ENCODE measurements at regions not wholly inside any gene's neighbourhood (a gene's known extent, or its start where the extent isn't known, plus 50 kb on each side); places are given as distances from the start of the nearest gene placed in this dataset.

DNA sequence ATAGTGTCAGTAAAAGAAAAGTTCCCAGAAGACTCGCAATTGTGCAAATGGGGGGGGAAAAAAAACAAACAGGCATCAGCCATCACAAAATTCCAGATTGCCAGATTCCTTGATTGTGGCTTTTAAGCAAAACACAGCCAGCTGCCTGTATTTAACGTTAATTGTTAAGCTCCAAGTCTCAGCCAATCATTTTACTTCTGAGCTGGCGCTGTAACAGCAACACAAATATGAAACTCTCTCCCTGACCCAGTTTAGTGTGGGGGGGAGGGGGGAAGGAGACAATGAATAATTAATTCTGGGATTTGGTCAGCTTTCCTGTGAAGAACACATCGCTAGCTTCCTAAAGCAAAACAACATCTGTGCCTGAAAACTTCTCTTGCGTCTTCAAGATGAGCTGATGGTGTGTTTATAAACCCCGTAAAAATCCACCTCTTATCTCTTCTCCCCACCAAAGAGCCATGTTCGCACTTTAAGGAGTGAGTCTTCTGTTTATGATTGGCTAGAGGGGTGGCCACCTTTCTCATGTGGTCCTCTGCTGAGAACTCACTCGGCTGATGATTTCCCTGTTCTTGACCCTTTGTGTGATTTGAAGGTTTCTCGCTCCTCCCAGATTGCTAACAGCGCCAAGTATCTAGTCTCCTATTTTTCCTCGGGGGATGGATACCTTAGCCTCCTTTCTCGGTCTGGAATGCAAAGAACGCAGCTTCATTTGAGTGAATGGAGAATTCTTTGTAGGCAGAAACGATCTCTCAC is 160.2 kb upstream of the DAPK1 start:
- TF ChIP-seq, protein P1, sequence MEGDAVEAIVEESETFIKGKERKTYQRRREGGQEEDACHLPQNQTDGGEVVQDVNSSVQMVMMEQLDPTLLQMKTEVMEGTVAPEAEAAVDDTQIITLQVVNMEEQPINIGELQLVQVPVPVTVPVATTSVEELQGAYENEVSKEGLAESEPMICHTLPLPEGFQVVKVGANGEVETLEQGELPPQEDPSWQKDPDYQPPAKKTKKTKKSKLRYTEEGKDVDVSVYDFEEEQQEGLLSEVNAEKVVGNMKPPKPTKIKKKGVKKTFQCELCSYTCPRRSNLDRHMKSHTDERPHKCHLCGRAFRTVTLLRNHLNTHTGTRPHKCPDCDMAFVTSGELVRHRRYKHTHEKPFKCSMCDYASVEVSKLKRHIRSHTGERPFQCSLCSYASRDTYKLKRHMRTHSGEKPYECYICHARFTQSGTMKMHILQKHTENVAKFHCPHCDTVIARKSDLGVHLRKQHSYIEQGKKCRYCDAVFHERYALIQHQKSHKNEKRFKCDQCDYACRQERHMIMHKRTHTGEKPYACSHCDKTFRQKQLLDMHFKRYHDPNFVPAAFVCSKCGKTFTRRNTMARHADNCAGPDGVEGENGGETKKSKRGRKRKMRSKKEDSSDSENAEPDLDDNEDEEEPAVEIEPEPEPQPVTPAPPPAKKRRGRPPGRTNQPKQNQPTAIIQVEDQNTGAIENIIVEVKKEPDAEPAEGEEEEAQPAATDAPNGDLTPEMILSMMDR (IDR thresholded peaks at IDR 0.05; ENCODE audit: control insufficient read depth, extremely low read depth, insufficient read depth), result no peak
- no peak overlapping the region; the same call in 1 of the 2 replicates for H3K4me3 ChIP-seq (ENCODE audit: low read depth, low read length)
- no peak for DNase-seq (ENCODE audit: low read depth)

DNA sequence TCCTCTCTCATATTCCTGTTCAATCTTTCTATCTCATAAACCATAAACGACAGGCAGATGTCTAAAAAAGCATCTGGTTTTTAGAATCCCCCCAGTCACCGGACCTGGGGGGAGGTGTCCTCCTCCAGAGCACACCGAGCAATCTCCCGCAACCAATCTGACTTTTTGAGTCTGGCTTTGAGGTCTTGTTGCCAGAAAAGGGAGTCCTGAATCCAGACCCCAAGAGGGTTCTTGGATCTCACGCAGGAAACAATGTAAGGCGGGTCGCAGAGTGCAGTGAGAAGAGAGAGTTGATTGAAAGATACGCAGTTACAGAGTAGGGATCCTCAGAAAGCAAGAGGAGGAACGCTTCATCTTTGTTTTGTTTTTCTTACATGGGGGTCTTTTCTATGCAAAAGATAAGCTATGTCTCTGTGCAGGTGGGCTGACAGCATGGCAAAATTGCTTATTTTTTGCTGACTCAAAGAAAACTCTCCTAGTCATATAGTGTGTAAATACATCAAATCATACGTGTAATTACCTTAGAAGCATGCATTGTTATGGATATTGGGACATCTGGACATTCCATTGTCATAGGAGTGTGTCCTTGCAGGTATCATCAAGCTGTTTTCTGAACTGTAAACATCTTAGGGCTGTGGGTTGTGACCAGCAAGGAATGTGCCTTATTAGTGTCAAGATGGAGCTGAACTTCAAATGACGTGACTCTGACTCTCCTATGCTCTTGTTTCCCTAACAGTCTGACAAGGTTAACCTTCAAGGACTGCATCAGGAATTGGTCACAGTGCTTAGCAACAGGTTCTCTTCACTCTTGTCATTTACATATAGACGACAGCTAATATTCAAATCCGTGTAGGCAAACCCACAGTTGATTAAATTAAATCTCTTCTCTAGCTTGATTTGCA is 159.3 kb upstream of the DAPK1 start:
- no peak overlapping the region for H3K4me3 ChIP-seq (ENCODE audit: low read depth, low read length)
- DNase-seq (ENCODE audit: low read depth), result no peak
- TF ChIP-seq, protein P1 (IDR thresholded peaks at IDR 0.05; ENCODE audit: control insufficient read depth, extremely low read depth, insufficient read depth), result no peak

DNA sequence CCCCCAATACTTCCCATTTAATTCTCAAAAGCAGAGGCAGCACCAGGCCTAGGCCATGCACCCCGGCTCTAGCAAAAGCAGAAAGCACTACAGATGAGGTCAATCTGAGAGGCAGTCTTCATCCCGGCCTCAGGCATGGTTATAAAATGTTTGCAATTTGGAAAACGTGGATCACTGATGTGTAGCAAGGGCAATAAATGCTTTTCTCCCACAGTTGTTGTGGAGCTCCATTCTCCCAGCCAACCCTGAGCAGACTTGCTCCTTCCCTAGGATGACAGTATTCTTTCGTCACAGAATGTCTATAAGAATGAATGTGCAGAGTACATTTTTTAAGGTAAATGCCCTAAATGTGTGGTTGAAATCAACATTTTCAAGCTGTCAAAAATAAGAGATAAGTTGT is 157.3 kb upstream of the DAPK1 start:
- TF ChIP-seq, protein P1 (IDR thresholded peaks at IDR 0.05; ENCODE audit: control insufficient read depth, extremely low read depth, insufficient read depth), result no peak
- DNase-seq (ENCODE audit: low read depth), result no peak

DNA sequence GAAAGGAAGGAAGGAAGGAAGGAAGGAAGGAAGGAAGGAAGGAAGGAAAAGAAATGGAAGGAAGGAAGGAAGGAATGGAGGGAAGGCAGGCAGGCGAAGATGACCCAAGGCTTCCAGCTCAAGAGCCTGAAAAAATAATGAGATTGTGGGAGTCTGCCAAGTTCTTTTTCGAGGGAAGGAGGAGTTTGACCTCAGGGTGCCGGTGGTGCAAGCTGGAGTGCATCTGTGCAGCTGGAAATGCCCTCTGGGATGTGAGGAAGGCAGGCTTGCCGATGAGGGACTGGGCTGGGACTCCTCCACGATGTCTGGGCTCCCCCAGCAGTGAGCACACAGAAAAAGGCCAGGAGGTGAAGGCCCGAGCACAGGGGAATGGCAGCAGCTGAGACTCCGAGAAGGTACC is 154.9 kb upstream of the DAPK1 start:
- no peak overlapping the region for H3K4me3 ChIP-seq (ENCODE audit: low read depth, low read length)
- TF ChIP-seq, protein P1 (IDR thresholded peaks at IDR 0.05; ENCODE audit: control insufficient read depth, extremely low read depth, insufficient read depth), result no peak
- DNase-seq (ENCODE audit: low read depth), result no peak

More for the DNA sequence above, 157.3 kb upstream of the DAPK1 start:
- H3K4me3 ChIP-seq (ENCODE audit: low read depth, low read length), result no peak overlapping the region

DNA sequence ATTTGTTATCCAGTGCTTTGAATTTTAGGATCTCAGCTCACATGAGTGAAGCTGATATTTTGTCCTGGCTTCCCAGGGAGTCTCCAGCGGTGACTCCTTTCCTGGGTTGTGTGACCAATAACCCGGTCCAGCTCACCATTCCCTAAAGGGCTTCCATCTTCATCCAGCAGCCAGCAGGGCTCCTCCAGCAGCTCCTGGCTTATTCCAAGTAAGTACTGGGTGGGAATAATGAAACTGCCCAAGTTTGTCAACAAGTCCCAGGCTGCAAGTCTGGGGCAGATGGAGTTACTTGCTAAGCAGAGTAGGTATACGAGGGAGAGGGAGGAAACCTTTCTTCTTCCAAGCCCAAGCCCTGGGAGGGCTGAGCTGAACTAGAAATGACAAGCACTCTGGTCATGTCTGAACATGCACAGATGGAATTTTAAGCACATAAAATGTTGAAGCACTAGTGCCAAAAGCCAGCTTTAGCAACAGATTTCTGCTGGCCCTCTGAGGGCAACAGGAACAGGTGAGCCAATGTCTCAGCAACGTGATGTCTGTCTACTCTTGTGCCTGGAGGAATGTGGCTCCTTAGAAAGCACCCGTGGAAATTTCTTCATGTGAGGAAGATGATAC is 153.7 kb upstream of the DAPK1 start:
- TF ChIP-seq, protein P1 (IDR thresholded peaks at IDR 0.05; ENCODE audit: control insufficient read depth, extremely low read depth, insufficient read depth), result no peak
- H3K4me3 ChIP-seq (ENCODE audit: low read depth, low read length), result no peak overlapping the region
- no peak for DNase-seq (ENCODE audit: low read depth)

DNA sequence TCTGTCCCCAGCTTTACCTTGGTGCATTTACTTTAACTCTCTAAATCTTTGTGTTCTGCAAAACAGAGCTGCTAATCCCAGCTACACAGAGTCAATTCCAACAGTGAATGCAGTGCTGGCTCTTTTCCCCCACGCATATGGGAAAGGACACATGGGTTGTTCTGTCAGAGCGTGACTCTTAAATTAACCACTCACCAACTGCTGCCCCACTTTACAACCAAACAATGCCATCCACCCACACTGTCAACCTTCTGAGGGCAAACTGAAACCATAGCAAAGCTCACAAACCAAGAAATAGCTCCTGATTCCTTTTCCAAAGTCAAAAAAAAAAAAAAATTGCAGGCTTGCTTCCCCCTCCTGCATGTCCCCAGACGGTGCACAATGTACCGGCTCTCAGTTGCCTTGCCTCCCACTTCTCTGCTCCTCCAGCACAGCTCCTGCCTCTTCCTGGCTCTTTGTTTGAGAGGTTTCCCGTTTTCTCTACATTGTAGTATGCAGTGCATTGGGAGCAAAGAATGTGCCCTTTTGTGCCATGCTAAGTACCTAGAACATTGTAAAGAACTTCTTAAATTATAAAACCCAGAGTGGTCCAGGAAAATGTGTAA is 151.5 kb upstream of the DAPK1 start:
- H3K4me3 ChIP-seq (ENCODE audit: low read depth, low read length), result no peak overlapping the region
- TF ChIP-seq, protein P1 (IDR thresholded peaks at IDR 0.05; ENCODE audit: control insufficient read depth, extremely low read depth, insufficient read depth), result no peak
- no peak for DNase-seq (ENCODE audit: low read depth)
